ENCODE measurements at regions not wholly inside any gene's neighbourhood (a gene's known extent, or its start where the extent isn't known, plus 50 kb on each side); places are given as distances from the start of the nearest gene placed in this dataset.
A peak's percentile ranks its signal among the peaks of the same experiment; 100 is the strongest.

DNA sequence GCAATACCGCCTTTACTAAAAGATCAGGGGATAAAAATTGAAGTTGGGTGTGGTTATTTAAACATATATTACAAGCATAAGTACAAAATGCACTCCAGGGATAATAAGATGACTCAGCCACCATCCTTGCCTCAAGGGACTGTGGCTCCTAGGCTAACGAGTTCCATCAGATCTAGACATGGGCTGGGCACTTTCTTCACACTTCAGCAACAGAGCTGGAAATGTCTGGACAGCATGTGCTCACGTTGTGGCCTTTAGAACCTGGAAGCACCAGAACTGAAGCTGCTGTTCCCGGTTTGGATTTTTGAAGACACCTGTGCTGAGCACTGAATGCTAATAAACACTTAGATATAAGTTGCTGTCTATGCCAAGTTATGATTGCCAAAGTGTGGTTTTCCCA lies 384.2 kb upstream of the SALL3 start:
- TF ChIP-seq TAF1 (IDR thresholded peaks at IDR 0.05; ENCODE audit: borderline replicate concordance, insufficient read depth, low read length) (no peak), FOXP2 (optimal IDR thresholded peaks at IDR 0.05; ENCODE audit: borderline replicate concordance, extremely low read depth, extremely low read length, insufficient read depth) (no peak), POLR2AphosphoS5 (IDR thresholded peaks at IDR 0.05; ENCODE audit: low read depth, low read length) (no peak), SIN3A (IDR thresholded peaks at IDR 0.05; ENCODE audit: borderline replicate concordance, insufficient read depth, low read length) (no peak)
- TF ChIP-seq, protein P1, sequence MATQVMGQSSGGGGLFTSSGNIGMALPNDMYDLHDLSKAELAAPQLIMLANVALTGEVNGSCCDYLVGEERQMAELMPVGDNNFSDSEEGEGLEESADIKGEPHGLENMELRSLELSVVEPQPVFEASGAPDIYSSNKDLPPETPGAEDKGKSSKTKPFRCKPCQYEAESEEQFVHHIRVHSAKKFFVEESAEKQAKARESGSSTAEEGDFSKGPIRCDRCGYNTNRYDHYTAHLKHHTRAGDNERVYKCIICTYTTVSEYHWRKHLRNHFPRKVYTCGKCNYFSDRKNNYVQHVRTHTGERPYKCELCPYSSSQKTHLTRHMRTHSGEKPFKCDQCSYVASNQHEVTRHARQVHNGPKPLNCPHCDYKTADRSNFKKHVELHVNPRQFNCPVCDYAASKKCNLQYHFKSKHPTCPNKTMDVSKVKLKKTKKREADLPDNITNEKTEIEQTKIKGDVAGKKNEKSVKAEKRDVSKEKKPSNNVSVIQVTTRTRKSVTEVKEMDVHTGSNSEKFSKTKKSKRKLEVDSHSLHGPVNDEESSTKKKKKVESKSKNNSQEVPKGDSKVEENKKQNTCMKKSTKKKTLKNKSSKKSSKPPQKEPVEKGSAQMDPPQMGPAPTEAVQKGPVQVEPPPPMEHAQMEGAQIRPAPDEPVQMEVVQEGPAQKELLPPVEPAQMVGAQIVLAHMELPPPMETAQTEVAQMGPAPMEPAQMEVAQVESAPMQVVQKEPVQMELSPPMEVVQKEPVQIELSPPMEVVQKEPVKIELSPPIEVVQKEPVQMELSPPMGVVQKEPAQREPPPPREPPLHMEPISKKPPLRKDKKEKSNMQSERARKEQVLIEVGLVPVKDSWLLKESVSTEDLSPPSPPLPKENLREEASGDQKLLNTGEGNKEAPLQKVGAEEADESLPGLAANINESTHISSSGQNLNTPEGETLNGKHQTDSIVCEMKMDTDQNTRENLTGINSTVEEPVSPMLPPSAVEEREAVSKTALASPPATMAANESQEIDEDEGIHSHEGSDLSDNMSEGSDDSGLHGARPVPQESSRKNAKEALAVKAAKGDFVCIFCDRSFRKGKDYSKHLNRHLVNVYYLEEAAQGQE (IDR thresholded peaks at IDR 0.05; ENCODE audit: insufficient read depth in 1 of 2, low read depth in 2 of 2, low read length in 2 of 2): no peak

DNA sequence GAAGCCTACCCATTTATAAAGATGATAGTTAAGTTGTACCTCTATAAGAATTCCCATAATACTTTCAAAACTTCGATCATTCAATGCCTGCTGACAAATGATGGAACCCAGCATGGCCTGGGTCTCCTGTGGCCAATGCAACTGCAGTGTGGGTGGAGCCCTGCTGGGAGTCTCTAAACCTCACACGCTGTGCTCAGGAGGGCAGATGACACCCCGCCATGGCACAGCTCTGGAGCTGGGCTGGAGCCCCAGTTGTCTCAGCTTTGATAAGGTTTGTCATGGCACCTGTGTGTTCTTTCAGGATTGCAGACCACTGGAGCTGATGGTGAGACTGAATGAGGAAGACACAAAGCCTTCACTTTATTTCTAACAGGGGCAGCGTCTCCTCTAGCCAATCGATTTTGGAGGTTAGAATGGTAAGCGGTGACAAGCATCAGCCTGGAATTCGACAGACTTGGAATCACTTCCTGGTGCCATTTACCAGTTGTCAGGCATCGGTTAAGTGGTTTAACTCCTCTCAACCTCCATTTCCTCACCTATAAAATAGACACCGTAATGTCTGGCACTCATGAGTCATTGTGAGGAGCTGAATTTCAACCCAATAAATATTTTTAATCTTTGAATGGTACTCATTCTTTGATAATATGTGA lies 383.6 kb upstream of the SALL3 start:
- TF ChIP-seq POLR2AphosphoS5 (IDR thresholded peaks at IDR 0.05; ENCODE audit: low read depth, low read length) (no peak), FOXP2 (optimal IDR thresholded peaks at IDR 0.05; ENCODE audit: borderline replicate concordance, extremely low read depth, extremely low read length, insufficient read depth) (no peak), TAF1 (IDR thresholded peaks at IDR 0.05; ENCODE audit: borderline replicate concordance, insufficient read depth, low read length) (no peak), SIN3A (IDR thresholded peaks at IDR 0.05; ENCODE audit: borderline replicate concordance, insufficient read depth, low read length) (no peak)
- TF ChIP-seq, protein P1 (IDR thresholded peaks at IDR 0.05; ENCODE audit: insufficient read depth in 1 of 2, low read depth in 2 of 2, low read length in 2 of 2): no peak

DNA sequence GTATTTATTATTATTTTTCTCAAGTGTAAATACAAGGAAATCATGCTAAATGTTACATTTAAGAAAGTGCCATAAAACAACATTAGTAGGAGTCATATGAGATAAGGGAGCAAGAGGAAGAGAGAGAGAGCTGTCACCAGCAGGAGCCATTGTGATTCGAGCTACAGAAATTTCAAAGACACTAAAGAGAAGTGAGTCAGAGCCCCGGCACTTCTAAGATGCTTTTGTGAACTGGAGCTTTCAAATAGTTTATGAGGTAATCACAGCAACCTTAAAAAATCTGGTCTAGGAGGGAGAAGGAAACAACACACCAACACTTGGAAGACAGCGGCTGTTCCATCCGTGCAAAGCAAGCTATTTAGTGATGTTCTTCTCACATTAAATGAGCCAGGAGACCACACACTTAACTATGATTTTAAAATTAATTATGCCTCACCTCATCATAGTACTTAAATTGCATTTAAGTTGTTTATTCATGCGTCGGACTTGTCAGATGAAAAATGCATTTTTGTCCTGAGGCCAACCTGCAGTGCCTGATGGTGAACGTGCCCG lies 382.7 kb upstream of the SALL3 start:
- TF ChIP-seq, protein P1 (IDR thresholded peaks at IDR 0.05; ENCODE audit: insufficient read depth in 1 of 2, low read depth in 2 of 2, low read length in 2 of 2): no peak
- no peak for TF ChIP-seq FOXP2 (optimal IDR thresholded peaks at IDR 0.05; ENCODE audit: borderline replicate concordance, extremely low read depth, extremely low read length, insufficient read depth)
- no peak for TF ChIP-seq POLR2AphosphoS5 (IDR thresholded peaks at IDR 0.05; ENCODE audit: low read depth, low read length)
- TF ChIP-seq TAF1 (IDR thresholded peaks at IDR 0.05; ENCODE audit: borderline replicate concordance, insufficient read depth, low read length): no peak
- no peak for TF ChIP-seq SIN3A (IDR thresholded peaks at IDR 0.05; ENCODE audit: borderline replicate concordance, insufficient read depth, low read length)

GRCh38 chr18:78601349-78601748 lies 378.3 kb upstream of the SALL3 start:
- TF ChIP-seq TAF1 (IDR thresholded peaks at IDR 0.05; ENCODE audit: borderline replicate concordance, insufficient read depth, low read length): no peak
- TF ChIP-seq, protein P1 (IDR thresholded peaks at IDR 0.05; ENCODE audit: insufficient read depth in 1 of 2, low read depth in 2 of 2, low read length in 2 of 2): peak; percentile 66 to 83; a peak in 3 of 4 replicates
